IMR-90 (cell line): ENCODE measurements at regions not wholly inside any gene's neighbourhood (a gene's known extent, or its start where the extent isn't known, plus 50 kb on each side); places are given as distances from the start of the nearest gene placed in this dataset.

Experiments
- CEBPB ChIP-seq: IDR thresholded peaks from 2 replicates; pipeline ENCODE4 v1.6.1; 2012; ENCODE audit warnings: low read depth, low read length, improper control_type of control experiment
- FOS ChIP-seq: fragments of 150-350 bp; IDR thresholded peaks from 2 replicates; pipeline ENCODE4 v1.6.1; 2016; ENCODE audit warnings: low read depth, low read length
- MAFK ChIP-seq: IDR thresholded peaks from 2 replicates; pipeline ENCODE4 v1.6.1; 2012; ENCODE audit warnings: low read depth, low read length, improper control_type of control experiment
- NFE2L2 ChIP-seq: fragments of 150-350 bp; IDR thresholded peaks from 2 replicates; pipeline ENCODE4 v1.6.1; 2016; ENCODE audit warnings: low read depth, mild to moderate bottlenecking, low read length
- POLR2A ChIP-seq: IDR thresholded peaks from 2 replicates; pipeline ENCODE4 v1.6.1; 2012; ENCODE audit warnings: mild to moderate bottlenecking, low read depth, low read length
- RAD21 ChIP-seq: IDR thresholded peaks from 2 replicates; pipeline ENCODE4 v1.6.1; 2012; ENCODE audit warnings: low read length, improper control_type of control experiment
- RCOR1 ChIP-seq: IDR thresholded peaks from 2 replicates; pipeline ENCODE4 v1.6.1; 2012; ENCODE audit warnings: mild to moderate bottlenecking, low read length, improper control_type of control experiment; ENCODE audit not compliant: insufficient replicate concordance
- RFX5 ChIP-seq: IDR thresholded peaks from 2 replicates; pipeline ENCODE4 v1.8.0; 2012; ENCODE audit warnings: low read depth, mild to moderate bottlenecking, low read length, moderate library complexity
- SMC3 ChIP-seq: fragments of 150-350 bp; IDR thresholded peaks from 2 replicates; pipeline ENCODE4 v1.6.1; 2016; ENCODE audit warnings: low read depth, mild to moderate bottlenecking, antibody characterized with exemption, low read length, moderate library complexity
- TF ChIP-seq, protein P1 (sequence below): conservative IDR thresholded peaks from 2 replicates; pipeline ENCODE4 v1.5.1; 2012; ENCODE audit warnings: mild to moderate bottlenecking, low read depth, low read length, improper control_type of control experiment
- TF ChIP-seq, protein P2 (sequence below): fragments of 150-350 bp; IDR thresholded peaks from 2 replicates; pipeline ENCODE4 v1.6.1; 2017; ENCODE audit warnings: mild to moderate bottlenecking, antibody characterized with exemption, low read length, low read depth

DNA sequence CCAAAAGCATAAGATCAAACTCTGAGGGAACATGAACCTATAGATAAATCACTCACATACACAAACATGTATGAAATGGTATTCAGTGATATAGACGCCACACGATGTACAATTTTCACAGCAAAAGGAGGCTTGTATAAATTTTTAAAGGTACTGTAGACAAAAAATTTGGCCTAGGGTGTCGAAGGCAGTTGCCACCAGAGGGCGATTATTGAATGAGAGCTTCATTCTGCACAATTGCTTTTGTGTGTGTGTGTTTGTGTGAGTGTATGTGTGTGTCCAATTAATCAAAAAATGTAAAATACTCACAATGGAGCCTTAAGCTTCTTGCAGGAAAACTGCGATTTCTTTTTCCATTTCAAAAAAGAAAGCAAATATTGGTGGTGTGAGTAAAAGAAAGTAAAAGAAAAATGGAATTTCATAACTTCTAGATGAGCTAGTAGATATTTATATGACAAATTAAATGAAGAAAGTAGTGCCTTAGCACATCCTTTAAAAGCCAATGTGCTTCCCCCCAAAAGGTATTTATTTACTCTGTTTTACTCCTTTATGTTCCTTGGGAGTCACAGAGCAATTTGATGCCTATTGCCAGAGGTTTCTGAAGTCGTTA lies 800.1 kb downstream of the SATB2 start:
- TF ChIP-seq, protein P1, sequence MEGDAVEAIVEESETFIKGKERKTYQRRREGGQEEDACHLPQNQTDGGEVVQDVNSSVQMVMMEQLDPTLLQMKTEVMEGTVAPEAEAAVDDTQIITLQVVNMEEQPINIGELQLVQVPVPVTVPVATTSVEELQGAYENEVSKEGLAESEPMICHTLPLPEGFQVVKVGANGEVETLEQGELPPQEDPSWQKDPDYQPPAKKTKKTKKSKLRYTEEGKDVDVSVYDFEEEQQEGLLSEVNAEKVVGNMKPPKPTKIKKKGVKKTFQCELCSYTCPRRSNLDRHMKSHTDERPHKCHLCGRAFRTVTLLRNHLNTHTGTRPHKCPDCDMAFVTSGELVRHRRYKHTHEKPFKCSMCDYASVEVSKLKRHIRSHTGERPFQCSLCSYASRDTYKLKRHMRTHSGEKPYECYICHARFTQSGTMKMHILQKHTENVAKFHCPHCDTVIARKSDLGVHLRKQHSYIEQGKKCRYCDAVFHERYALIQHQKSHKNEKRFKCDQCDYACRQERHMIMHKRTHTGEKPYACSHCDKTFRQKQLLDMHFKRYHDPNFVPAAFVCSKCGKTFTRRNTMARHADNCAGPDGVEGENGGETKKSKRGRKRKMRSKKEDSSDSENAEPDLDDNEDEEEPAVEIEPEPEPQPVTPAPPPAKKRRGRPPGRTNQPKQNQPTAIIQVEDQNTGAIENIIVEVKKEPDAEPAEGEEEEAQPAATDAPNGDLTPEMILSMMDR: peak; percentile 47
- peak; percentile 27; the same call in 1 of the 2 replicates for TF ChIP-seq RAD21
- TF ChIP-seq SMC3: peak; percentile 45
- no peak for TF ChIP-seq RCOR1
- no peak for TF ChIP-seq RFX5
- no peak for TF ChIP-seq POLR2A
- no peak for TF ChIP-seq MAFK
- TF ChIP-seq CEBPB: no peak
- no peak for TF ChIP-seq NFE2L2
- no peak for TF ChIP-seq FOS
- TF ChIP-seq, protein P2, sequence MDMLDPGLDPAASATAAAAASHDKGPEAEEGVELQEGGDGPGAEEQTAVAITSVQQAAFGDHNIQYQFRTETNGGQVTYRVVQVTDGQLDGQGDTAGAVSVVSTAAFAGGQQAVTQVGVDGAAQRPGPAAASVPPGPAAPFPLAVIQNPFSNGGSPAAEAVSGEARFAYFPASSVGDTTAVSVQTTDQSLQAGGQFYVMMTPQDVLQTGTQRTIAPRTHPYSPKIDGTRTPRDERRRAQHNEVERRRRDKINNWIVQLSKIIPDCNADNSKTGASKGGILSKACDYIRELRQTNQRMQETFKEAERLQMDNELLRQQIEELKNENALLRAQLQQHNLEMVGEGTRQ: no peak
